ENCODE measurements at regions not wholly inside any gene's neighbourhood (a gene's known extent, or its start where the extent isn't known, plus 50 kb on each side); places are given as distances from the start of the nearest gene placed in this dataset.

- TF ChIP-seq CTCF (conservative IDR thresholded peaks at IDR 0.05) (no peak), EZH2 (IDR thresholded peaks at IDR 0.05; ENCODE audit: low read depth) (no peak)
Observed at GRCh38 chr9:86721226-86721781, 226.0 kb downstream of the GAS1 start.

Data from PC-9 (cell line).